ENCODE measurements at regions not wholly inside any gene's neighbourhood (a gene's known extent, or its start where the extent isn't known, plus 50 kb on each side); places are given as distances from the start of the nearest gene placed in this dataset.

DNA sequence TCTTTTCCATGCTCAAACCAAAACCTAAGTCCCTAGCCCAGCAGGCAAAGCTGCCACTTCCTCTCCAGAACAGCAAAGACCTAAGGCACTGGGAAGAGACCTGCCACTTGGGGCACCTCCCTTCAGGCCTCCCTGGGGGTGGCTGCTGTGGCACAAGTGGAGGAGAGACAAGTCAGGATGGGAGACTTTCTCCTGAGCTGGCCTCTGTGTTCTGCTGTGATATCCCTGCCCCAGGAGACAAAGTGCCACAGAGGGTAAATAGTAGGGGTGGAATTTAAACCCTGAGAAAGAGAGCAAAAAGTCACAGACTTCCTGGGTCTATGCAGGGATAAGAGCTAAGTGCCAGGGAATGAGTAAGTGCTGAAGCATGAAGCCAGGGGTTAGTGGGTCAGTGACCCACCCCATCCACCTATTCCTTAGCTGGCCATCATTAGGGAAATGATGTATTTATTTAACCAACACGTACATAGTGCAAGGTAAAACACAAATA is 84.2 kb downstream of the MRPL14 start:
- POLR2A ChIA-PET = interaction anchor here (1.1 kb wide), 1 partner anchor 19 kb away, joined by 3 read pairs; no protein-coding TSS in a partner anchor
- TF ChIP-seq ARNT (IDR thresholded peaks at IDR 0.05) (no peak), HDGF (IDR thresholded peaks at IDR 0.05; ENCODE audit: borderline replicate concordance) (no peak), L3MBTL2 (conservative IDR thresholded peaks at IDR 0.05) (no peak), SP1 (IDR thresholded peaks at IDR 0.05) (no peak), ZNF384 (IDR thresholded peaks at IDR 0.05) (no peak), ELF4 (IDR thresholded peaks at IDR 0.05) (no peak), SUZ12 (IDR thresholded peaks at IDR 0.05) (no peak), NFRKB (IDR thresholded peaks at IDR 0.05) (no peak), CTBP1 (IDR thresholded peaks at IDR 0.05; ENCODE audit: borderline replicate concordance) (no peak), FOXA1 (IDR thresholded peaks at IDR 0.05) (no peak), BHLHE40 (IDR thresholded peaks at IDR 0.05; ENCODE audit: borderline replicate concordance) (no peak), FOXM1 (IDR thresholded peaks at IDR 0.05; ENCODE audit: borderline replicate concordance) (no peak), LEF1 (IDR thresholded peaks at IDR 0.05; ENCODE audit: borderline replicate concordance) (no peak), TARDBP (IDR thresholded peaks at IDR 0.05) (no peak), FOXK2 (IDR thresholded peaks at IDR 0.05) (no peak)
- TF ChIP-seq, protein P1, sequence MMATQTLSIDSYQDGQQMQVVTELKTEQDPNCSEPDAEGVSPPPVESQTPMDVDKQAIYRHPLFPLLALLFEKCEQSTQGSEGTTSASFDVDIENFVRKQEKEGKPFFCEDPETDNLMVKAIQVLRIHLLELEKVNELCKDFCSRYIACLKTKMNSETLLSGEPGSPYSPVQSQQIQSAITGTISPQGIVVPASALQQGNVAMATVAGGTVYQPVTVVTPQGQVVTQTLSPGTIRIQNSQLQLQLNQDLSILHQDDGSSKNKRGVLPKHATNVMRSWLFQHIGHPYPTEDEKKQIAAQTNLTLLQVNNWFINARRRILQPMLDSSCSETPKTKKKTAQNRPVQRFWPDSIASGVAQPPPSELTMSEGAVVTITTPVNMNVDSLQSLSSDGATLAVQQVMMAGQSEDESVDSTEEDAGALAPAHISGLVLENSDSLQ (IDR thresholded peaks at IDR 0.05) = no peak
- no peak for DNase-seq (ENCODE audit: extremely low spot score)
- CTCF ChIA-PET = interaction anchor here (1.3 kb wide), 1 partner anchor 10 kb away, joined by 4 read pairs; no protein-coding TSS in a partner anchor

DNA sequence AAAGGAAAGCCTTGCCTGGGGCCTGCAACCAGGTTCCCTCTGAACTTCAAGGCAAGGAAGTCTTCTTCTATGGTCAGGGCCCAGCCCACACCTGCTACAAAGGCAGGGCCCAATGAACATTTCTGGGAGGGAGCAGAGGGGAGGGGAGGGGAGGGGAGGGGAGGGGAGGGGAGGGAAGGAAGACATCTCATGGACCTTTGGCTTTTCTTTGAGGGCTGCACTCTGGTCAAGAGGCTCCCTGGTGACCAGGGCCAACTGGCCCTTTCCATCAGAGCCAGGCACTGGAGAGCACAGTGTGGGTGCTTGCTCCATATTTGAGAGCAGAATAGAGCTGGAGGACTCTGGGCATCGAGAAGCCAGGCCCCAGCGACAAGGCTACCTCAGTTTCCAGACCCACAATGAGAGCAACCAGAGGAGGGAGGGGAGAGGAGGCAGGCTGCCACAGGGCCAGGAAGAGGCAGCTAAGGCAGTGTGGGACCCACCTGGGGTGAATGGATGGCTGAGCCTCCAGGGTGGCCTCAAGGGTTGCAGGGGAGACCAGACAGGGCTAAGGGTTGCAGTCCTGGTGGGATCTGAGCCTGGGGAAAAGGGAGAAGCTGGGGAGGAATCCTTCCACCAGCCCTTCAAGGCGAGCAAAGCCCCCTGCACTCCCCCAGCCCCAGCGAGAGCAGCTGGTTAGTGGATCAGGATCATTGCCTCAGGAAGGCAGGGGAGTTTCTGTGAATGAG is 84.8 kb downstream of the MRPL14 start:
- DNase-seq (ENCODE audit: extremely low spot score) = no peak
- ChIA-PET CTCF (interaction anchor here (0.6 kb wide), 1 partner anchor 349 kb away, joined by 3 read pairs; no protein-coding TSS in a partner anchor), POLR2A (interaction anchor here (0.7 to 1.1 kb wide), 2 partner anchors 20 to 273 kb away, joined by 3 read pairs; no protein-coding TSS in a partner anchor)
- TF ChIP-seq LEF1 (IDR thresholded peaks at IDR 0.05; ENCODE audit: borderline replicate concordance) = no peak
- TF ChIP-seq FOXA1 (IDR thresholded peaks at IDR 0.05) = no peak
- TF ChIP-seq, protein P1 (IDR thresholded peaks at IDR 0.05) = no peak
- no peak for TF ChIP-seq CTBP1 (IDR thresholded peaks at IDR 0.05; ENCODE audit: borderline replicate concordance)
- no peak for TF ChIP-seq NFRKB (IDR thresholded peaks at IDR 0.05)
- TF ChIP-seq FOXM1 (IDR thresholded peaks at IDR 0.05; ENCODE audit: borderline replicate concordance) = no peak
- TF ChIP-seq L3MBTL2 (conservative IDR thresholded peaks at IDR 0.05) = no peak
- no peak for TF ChIP-seq ELF4 (IDR thresholded peaks at IDR 0.05)
- TF ChIP-seq TARDBP (IDR thresholded peaks at IDR 0.05) = no peak

DNA sequence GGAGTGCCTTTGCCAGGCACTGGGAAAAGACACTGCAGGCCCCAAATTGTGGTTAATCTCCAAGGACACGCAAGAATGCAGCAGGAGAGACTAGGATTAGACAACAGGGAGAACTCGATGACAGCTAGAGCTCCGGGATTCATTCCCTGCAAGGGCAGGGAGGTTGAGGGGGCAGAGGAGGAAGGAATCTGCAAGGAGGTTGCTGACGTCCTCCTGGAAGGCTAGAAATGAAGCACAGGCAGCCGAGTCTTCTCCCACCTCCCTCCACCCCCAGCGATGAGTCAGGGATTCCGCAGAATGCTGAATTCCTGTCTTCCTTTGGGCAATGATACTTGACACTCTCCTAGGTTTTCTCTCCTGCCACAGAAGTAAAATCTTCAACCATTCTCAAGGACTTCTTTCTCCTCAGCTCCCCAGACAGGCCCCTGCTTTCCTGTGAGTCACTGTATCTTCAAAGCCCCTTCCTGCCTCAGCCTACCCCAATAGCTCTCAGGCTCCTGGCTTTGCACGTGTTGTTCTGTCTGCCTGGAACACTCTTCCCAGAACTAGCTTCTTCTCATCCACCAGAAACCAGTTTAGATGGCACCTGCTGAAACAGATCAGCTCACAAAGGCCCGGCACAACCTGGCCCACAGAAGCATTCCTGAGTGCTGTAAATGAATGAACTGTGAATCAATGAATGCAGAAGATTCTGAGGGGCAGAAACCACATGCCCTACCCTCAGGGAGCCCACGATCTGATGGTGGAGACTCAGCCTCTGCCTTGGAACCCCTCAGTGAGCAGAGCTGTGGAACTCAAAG is 85.6 kb downstream of the MRPL14 start:
- DNase-seq (ENCODE audit: extremely low spot score) = no peak
- ChIA-PET CTCF (interaction anchor here (0.6 kb wide), 1 partner anchor 348 kb away, joined by 3 read pairs; no protein-coding TSS in a partner anchor), POLR2A (interaction anchor here (0.7 kb wide), 1 partner anchor 272 kb away, joined by 3 read pairs; no protein-coding TSS in a partner anchor)
- TF ChIP-seq CTBP1 (IDR thresholded peaks at IDR 0.05; ENCODE audit: borderline replicate concordance) = no peak
- no peak for TF ChIP-seq ELF4 (IDR thresholded peaks at IDR 0.05)
- no peak for TF ChIP-seq ARNT (IDR thresholded peaks at IDR 0.05)
- TF ChIP-seq HDGF (IDR thresholded peaks at IDR 0.05; ENCODE audit: borderline replicate concordance) = no peak
- TF ChIP-seq SP1 (IDR thresholded peaks at IDR 0.05) = no peak
- no peak for TF ChIP-seq ZNF384 (IDR thresholded peaks at IDR 0.05)
- no peak for TF ChIP-seq LEF1 (IDR thresholded peaks at IDR 0.05; ENCODE audit: borderline replicate concordance)
- no peak for TF ChIP-seq FOXM1 (IDR thresholded peaks at IDR 0.05; ENCODE audit: borderline replicate concordance)
- TF ChIP-seq TARDBP (IDR thresholded peaks at IDR 0.05) = no peak
- TF ChIP-seq SUZ12 (IDR thresholded peaks at IDR 0.05) = no peak
- TF ChIP-seq FOXA1 (IDR thresholded peaks at IDR 0.05) = no peak
- no peak for TF ChIP-seq NFRKB (IDR thresholded peaks at IDR 0.05)

DNA sequence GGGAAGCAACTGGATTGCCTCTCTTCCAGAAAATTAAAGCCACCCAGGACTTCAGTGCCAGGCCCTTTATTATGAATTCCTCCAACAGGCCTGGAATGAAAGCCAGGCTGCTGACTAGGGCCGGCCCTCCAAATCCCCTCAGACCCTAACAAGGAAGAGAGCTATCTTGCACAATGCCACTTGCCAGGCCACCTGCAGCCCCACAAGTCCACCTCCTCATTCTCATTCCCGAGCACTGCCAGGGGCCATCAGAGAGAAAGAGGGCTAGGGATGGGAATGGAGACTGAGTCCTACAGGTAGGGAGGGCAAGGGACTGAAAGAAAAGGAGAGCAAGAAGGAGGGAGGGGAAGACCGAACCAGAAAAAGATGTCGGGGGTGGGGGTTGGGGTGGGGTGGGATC is 86.5 kb downstream of the MRPL14 start:
- TF ChIP-seq FOXK2 (IDR thresholded peaks at IDR 0.05) = no peak
- ChIA-PET POLR2A (no interaction called here), CTCF (interaction anchor here (1.4 kb wide), 1 partner anchor 34 kb away, joined by 5 read pairs; no protein-coding TSS in a partner anchor)
- DNase-seq (ENCODE audit: extremely low spot score) = no peak

DNA sequence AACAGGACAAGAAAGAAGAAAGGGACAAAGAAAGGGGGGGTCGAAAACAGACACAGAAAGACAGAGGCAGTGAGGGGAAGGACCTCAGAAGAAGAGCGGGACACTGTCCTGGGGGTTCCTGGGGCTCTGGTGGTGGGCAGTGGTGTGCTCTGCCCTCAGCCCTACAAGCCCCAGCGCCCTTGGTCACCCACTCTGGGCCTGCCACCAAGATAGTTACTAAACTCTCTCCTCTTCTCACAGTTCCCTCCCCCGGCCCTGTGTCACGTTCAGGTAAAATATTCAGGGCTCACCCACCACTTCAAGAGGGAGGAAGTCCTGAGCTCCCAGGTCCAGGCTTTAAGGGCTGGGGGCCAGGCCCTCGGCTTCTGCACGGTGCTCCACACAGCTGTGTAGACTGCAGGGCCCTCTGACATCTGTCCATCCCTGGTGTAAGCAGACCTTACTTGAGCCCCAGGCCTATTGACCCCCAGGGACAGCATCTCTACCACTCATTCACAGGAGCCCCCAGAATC is 87.4 kb downstream of the MRPL14 start:
- ChIA-PET CTCF (interaction anchor here (1.4 kb wide), 1 partner anchor 35 kb away, joined by 5 read pairs; no protein-coding TSS in a partner anchor), POLR2A (no interaction called here)
- DNase-seq (ENCODE audit: extremely low spot score) = no peak
- no peak for TF ChIP-seq ELF4 (IDR thresholded peaks at IDR 0.05)
- no peak for TF ChIP-seq BHLHE40 (IDR thresholded peaks at IDR 0.05; ENCODE audit: borderline replicate concordance)
- TF ChIP-seq L3MBTL2 (conservative IDR thresholded peaks at IDR 0.05) = no peak
- TF ChIP-seq LEF1 (IDR thresholded peaks at IDR 0.05; ENCODE audit: borderline replicate concordance) = no peak
- no peak for TF ChIP-seq FOXK2 (IDR thresholded peaks at IDR 0.05)
- no peak for TF ChIP-seq FOXA1 (IDR thresholded peaks at IDR 0.05)
- TF ChIP-seq, protein P1 (IDR thresholded peaks at IDR 0.05) = no peak
- no peak for TF ChIP-seq HDGF (IDR thresholded peaks at IDR 0.05; ENCODE audit: borderline replicate concordance)
- no peak for TF ChIP-seq ARNT (IDR thresholded peaks at IDR 0.05)
- TF ChIP-seq TARDBP (IDR thresholded peaks at IDR 0.05) = no peak
- TF ChIP-seq FOXM1 (IDR thresholded peaks at IDR 0.05; ENCODE audit: borderline replicate concordance) = no peak
- no peak for TF ChIP-seq ZNF384 (IDR thresholded peaks at IDR 0.05)
- no peak for TF ChIP-seq NFRKB (IDR thresholded peaks at IDR 0.05)
- TF ChIP-seq CTBP1 (IDR thresholded peaks at IDR 0.05; ENCODE audit: borderline replicate concordance) = no peak
- TF ChIP-seq SUZ12 (IDR thresholded peaks at IDR 0.05) = no peak
- TF ChIP-seq SP1 (IDR thresholded peaks at IDR 0.05) = no peak
